ENCODE measurements at regions not wholly inside any gene's neighbourhood (a gene's known extent, or its start where the extent isn't known, plus 50 kb on each side); places are given as distances from the start of the nearest gene placed in this dataset.

DNA sequence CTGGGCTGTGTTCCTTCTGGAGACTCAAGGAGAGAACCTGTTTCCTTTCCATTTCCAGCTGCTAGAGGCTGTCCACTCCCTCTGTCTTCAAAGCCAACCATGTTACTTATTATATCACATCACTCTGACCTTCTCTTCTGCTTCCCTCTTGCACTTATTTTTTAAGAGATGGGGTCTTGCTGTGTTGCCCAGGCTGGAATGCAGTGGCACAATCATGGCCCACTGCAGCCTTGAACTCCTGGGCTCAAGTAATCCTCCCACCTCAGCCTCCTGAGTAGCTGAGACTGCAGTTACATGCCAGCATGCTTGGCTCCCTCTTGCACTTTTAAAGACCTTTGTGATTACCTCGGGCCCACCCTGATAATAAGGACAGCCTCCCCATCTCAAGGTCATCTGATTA is 160.0 kb upstream of the DTNBP1 start:
- no peaks in the 10 kb centered on the region for H3K27me3 ChIP-seq (ENCODE audit: control insufficient read depth in 2 of 2, insufficient read depth in 2 of 2, low read length in 2 of 2)
- H3K9ac ChIP-seq (ENCODE audit: insufficient read depth, low read length, poor library complexity, severe bottlenecking), result no peak overlapping the region
- H3K36me3 Mint-ChIP-seq, result no peaks in the 10 kb centered on the region
- H3K27ac Mint-ChIP-seq, result no peak overlapping the region
- H3K4me1 ChIP-seq (ENCODE audit: control insufficient read depth in 1 of 2, insufficient read depth in 2 of 2, low read length in 2 of 2), result peaks cover 0 to 8% of the 10 kb centered on the region in 2 donors
- peaks cover 0 to 4% (median 2%) of the 10 kb centered on the region in 3 donors for H3K27me3 Mint-ChIP-seq (ENCODE audit: low read depth in 3 of 3)
- H3K4me2 ChIP-seq (replicated peaks; ENCODE audit: extremely low read depth, low read length, poor library complexity, severe bottlenecking), result no peak overlapping the region
- 86% methylated on average over 1 of the region's 1 CpG for WGBS (ENCODE audit: insufficient coverage)
- H4K20me1 ChIP-seq (ENCODE audit: insufficient read depth, low read length), result no peaks in the 10 kb centered on the region
- H3K4me3 ChIP-seq (replicated peaks in 1 of 3; ENCODE audit: low read depth in 2 of 3, low read length in 3 of 3), result no peak overlapping the region
- H3K9me3 Mint-ChIP-seq, result peaks cover 0 to 1% (median 0%) of the 10 kb centered on the region in 7 donors
- TF ChIP-seq, protein P1, sequence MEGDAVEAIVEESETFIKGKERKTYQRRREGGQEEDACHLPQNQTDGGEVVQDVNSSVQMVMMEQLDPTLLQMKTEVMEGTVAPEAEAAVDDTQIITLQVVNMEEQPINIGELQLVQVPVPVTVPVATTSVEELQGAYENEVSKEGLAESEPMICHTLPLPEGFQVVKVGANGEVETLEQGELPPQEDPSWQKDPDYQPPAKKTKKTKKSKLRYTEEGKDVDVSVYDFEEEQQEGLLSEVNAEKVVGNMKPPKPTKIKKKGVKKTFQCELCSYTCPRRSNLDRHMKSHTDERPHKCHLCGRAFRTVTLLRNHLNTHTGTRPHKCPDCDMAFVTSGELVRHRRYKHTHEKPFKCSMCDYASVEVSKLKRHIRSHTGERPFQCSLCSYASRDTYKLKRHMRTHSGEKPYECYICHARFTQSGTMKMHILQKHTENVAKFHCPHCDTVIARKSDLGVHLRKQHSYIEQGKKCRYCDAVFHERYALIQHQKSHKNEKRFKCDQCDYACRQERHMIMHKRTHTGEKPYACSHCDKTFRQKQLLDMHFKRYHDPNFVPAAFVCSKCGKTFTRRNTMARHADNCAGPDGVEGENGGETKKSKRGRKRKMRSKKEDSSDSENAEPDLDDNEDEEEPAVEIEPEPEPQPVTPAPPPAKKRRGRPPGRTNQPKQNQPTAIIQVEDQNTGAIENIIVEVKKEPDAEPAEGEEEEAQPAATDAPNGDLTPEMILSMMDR (IDR thresholded peaks at IDR 0.05), result no peak
- H3K79me2 ChIP-seq (ENCODE audit: insufficient read depth, low read length), result no peaks in the 10 kb centered on the region
- H3K9me3 ChIP-seq (replicated peaks in 1 of 2; ENCODE audit: control insufficient read depth in 1 of 2, insufficient read depth in 1 of 2, low read length in 2 of 2), result no peaks in the 10 kb centered on the region
- no peak overlapping the region for H3K27ac ChIP-seq (ENCODE audit: low read depth in 1 of 2, low read length in 2 of 2)
- no peak for DNase-seq
- H2AFZ ChIP-seq (ENCODE audit: insufficient read depth, low read depth, low read length, poor library complexity, severe bottlenecking), result no peak overlapping the region
- intact Hi-C loops (cut with micrococcal nuclease), result no loop called here
- H3K4me1 Mint-ChIP-seq, result peaks cover 9% of the 10 kb centered on the region
- no peak overlapping the region for H3K4me3 Mint-ChIP-seq
- no peaks in the 10 kb centered on the region for H3K36me3 ChIP-seq (replicated peaks in 1 of 2; ENCODE audit: control insufficient read depth in 1 of 2, insufficient read depth in 2 of 2, low read length in 2 of 2)

DNA sequence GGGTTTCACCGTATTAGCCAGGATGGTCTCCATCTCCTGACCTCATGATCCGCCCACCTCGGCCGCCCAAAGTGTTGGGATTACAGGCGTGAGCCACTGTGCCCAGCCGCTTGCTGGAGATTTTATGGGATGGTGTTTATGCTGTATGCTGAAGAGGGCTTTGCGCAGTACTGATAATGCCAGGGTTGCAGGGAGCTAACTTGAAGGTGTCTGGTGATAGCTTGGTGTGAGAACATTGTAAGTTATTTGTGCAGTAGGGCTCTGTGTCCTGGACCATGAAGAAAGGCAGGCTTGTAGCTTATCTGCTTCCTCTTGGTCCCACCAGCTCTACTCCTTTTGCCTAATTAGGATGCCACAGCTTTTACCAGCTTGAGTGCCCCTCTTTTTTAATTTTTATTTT is 157.0 kb upstream of the DTNBP1 start:
- H3K9ac ChIP-seq (ENCODE audit: insufficient read depth, low read length, poor library complexity, severe bottlenecking), result no peak overlapping the region
- WGBS (ENCODE audit: insufficient coverage), result 98% methylated on average over 7 of the region's 7 CpGs
- no peaks in the 10 kb centered on the region for H3K79me2 ChIP-seq (ENCODE audit: insufficient read depth, low read length)
- no peaks in the 10 kb centered on the region for H3K27me3 ChIP-seq (ENCODE audit: control insufficient read depth in 2 of 2, insufficient read depth in 2 of 2, low read length in 2 of 2)
- no peak overlapping the region for H3K4me3 ChIP-seq (replicated peaks in 1 of 3; ENCODE audit: low read depth in 2 of 3, low read length in 3 of 3)
- Mint-ChIP-seq H3K27ac (no peak overlapping the region), H3K4me1 (peaks cover 13% of the 10 kb centered on the region), H3K36me3 (no peaks in the 10 kb centered on the region), H3K9me3 (peaks cover 0 to 1% (median 0%) of the 10 kb centered on the region in 7 donors), H3K4me3 (no peak overlapping the region), H3K27me3 (ENCODE audit: low read depth in 3 of 3) (peaks cover 0 to 4% (median 2%) of the 10 kb centered on the region in 3 donors)
- no peak overlapping the region for H3K4me2 ChIP-seq (replicated peaks; ENCODE audit: extremely low read depth, low read length, poor library complexity, severe bottlenecking)
- H2AFZ ChIP-seq (ENCODE audit: insufficient read depth, low read depth, low read length, poor library complexity, severe bottlenecking), result no peak overlapping the region
- H3K4me1 ChIP-seq (ENCODE audit: control insufficient read depth in 1 of 2, insufficient read depth in 2 of 2, low read length in 2 of 2), result peaks cover 0 to 8% of the 10 kb centered on the region in 2 donors
- TF ChIP-seq, protein P1 (IDR thresholded peaks at IDR 0.05), result no peak
- H3K9me3 ChIP-seq (replicated peaks in 1 of 2; ENCODE audit: control insufficient read depth in 1 of 2, insufficient read depth in 1 of 2, low read length in 2 of 2), result no peaks in the 10 kb centered on the region
- intact Hi-C loops (cut with micrococcal nuclease), result no loop called here
- no peaks in the 10 kb centered on the region for H3K36me3 ChIP-seq (replicated peaks in 1 of 2; ENCODE audit: control insufficient read depth in 1 of 2, insufficient read depth in 2 of 2, low read length in 2 of 2)
- no peaks in the 10 kb centered on the region for H4K20me1 ChIP-seq (ENCODE audit: insufficient read depth, low read length)
- H3K27ac ChIP-seq (ENCODE audit: low read depth in 1 of 2, low read length in 2 of 2), result no peak overlapping the region
- DNase-seq, result no peak

All from CD14-positive monocyte (primary cell).